ENCODE measurements at regions not wholly inside any gene's neighbourhood (a gene's known extent, or its start where the extent isn't known, plus 50 kb on each side); places are given as distances from the start of the nearest gene placed in this dataset.

- Histone ChIP-seq H3K27me3 (ENCODE audit: insufficient read depth, low read length, poor library complexity, severe bottlenecking) (no peaks in the 10 kb centered on the region), H4K20me1 (ENCODE audit: insufficient read depth, low read length, poor library complexity, severe bottlenecking) (no peaks in the 10 kb centered on the region), H3K9me2 (replicated peaks; ENCODE audit: low read depth, low read length) (no peaks in the 10 kb centered on the region), H3K9ac (ENCODE audit: low read depth, low read length, poor library complexity, severe bottlenecking) (no peak overlapping the region), H2AFZ (ENCODE audit: low read length) (no peak overlapping the region), H3K4me2 (ENCODE audit: low read depth, low read length, poor library complexity, severe bottlenecking) (no peak overlapping the region), H3F3A (ENCODE audit: low read depth) (no peaks in the 10 kb centered on the region), H3K4me3 (ENCODE audit: low read length, poor library complexity, severe bottlenecking) (no peak overlapping the region), H3K79me2 (ENCODE audit: insufficient read depth, low read length) (no peaks in the 10 kb centered on the region), H3K9me3 (ENCODE audit: insufficient read depth, low read depth, low read length) (no peaks in the 10 kb centered on the region), H3K4me1 (ENCODE audit: insufficient read depth, low read length, poor library complexity, severe bottlenecking) (no peaks in the 10 kb centered on the region), H3K36me3 (ENCODE audit: insufficient read depth, low read length) (no peaks in the 10 kb centered on the region)
- TF ChIP-seq, protein P1, sequence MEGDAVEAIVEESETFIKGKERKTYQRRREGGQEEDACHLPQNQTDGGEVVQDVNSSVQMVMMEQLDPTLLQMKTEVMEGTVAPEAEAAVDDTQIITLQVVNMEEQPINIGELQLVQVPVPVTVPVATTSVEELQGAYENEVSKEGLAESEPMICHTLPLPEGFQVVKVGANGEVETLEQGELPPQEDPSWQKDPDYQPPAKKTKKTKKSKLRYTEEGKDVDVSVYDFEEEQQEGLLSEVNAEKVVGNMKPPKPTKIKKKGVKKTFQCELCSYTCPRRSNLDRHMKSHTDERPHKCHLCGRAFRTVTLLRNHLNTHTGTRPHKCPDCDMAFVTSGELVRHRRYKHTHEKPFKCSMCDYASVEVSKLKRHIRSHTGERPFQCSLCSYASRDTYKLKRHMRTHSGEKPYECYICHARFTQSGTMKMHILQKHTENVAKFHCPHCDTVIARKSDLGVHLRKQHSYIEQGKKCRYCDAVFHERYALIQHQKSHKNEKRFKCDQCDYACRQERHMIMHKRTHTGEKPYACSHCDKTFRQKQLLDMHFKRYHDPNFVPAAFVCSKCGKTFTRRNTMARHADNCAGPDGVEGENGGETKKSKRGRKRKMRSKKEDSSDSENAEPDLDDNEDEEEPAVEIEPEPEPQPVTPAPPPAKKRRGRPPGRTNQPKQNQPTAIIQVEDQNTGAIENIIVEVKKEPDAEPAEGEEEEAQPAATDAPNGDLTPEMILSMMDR (conservative IDR thresholded peaks at IDR 0.05; ENCODE audit: low read length), result no peak
- TF ChIP-seq EZH2phosphoT487 (IDR thresholded peaks at IDR 0.05; ENCODE audit: borderline replicate concordance), result no peak
These were observed 597.0 kb downstream of the ETNK1 start for GRCh38 chr12:23221926-23222325.

DNA sequence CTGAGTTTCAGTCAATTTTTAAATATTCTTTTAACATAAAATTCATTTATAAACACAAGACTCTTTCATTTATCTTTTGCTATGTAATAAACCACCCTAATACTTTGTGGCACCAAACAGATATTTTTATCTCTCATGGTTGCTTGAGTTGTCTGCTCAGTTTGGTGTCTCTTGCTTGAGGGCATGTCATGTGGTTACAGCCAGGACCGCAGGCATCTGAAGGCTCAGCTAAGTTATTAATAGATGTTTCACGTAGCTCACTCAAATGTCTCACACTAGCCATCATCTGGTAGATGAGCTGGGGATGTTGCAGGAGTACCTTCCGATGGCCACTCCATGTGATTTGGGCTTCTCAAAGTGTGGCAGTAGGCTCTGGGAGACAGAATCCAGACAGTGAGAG lies 597.8 kb downstream of the ETNK1 start:
- Histone ChIP-seq H3K27me3 (ENCODE audit: insufficient read depth, low read length, poor library complexity, severe bottlenecking) (no peaks in the 10 kb centered on the region), H3K9ac (ENCODE audit: low read depth, low read length, poor library complexity, severe bottlenecking) (no peak overlapping the region), H3F3A (ENCODE audit: low read depth) (no peaks in the 10 kb centered on the region), H2AFZ (ENCODE audit: low read length) (no peak overlapping the region), H3K4me1 (ENCODE audit: insufficient read depth, low read length, poor library complexity, severe bottlenecking) (no peaks in the 10 kb centered on the region), H3K36me3 (ENCODE audit: insufficient read depth, low read length) (no peaks in the 10 kb centered on the region), H3K4me2 (ENCODE audit: low read depth, low read length, poor library complexity, severe bottlenecking) (no peak overlapping the region), H3K79me2 (ENCODE audit: insufficient read depth, low read length) (no peaks in the 10 kb centered on the region), H3K9me3 (ENCODE audit: insufficient read depth, low read depth, low read length) (no peaks in the 10 kb centered on the region), H4K20me1 (ENCODE audit: insufficient read depth, low read length, poor library complexity, severe bottlenecking) (no peaks in the 10 kb centered on the region), H3K4me3 (ENCODE audit: low read length, poor library complexity, severe bottlenecking) (no peak overlapping the region), H3K9me2 (replicated peaks; ENCODE audit: low read depth, low read length) (no peaks in the 10 kb centered on the region)
- TF ChIP-seq EZH2phosphoT487 (IDR thresholded peaks at IDR 0.05; ENCODE audit: borderline replicate concordance), result no peak
- TF ChIP-seq, protein P1 (conservative IDR thresholded peaks at IDR 0.05; ENCODE audit: low read length), result no peak

DNA sequence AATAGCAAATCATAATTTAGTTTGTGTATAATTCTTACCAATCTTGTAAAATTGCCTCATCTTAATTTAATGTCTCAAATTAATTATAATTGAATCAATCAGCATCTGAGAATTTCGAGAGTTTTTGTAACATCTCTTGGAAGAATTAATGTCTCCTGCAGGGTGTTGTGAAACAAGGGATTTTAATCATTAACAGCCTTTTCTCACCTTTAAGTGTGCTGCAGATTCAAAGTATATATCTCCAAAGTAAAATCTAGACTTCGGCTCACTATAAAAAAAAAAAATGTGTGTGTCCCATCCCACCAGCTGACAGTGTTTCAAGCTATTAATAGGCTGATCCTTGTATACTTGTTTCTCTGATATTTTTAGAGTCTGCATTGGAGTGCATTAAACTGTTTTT lies 603.1 kb downstream of the ETNK1 start:
- Histone ChIP-seq H3K9ac (ENCODE audit: low read depth, low read length, poor library complexity, severe bottlenecking) (no peak overlapping the region), H3K27me3 (ENCODE audit: insufficient read depth, low read length, poor library complexity, severe bottlenecking) (no peaks in the 10 kb centered on the region), H3K4me2 (ENCODE audit: low read depth, low read length, poor library complexity, severe bottlenecking) (no peak overlapping the region), H3K9me2 (replicated peaks; ENCODE audit: low read depth, low read length) (no peaks in the 10 kb centered on the region), H4K20me1 (ENCODE audit: insufficient read depth, low read length, poor library complexity, severe bottlenecking) (no peaks in the 10 kb centered on the region), H3K4me3 (ENCODE audit: low read length, poor library complexity, severe bottlenecking) (no peak overlapping the region), H2AFZ (ENCODE audit: low read length) (no peak overlapping the region), H3K36me3 (ENCODE audit: insufficient read depth, low read length) (no peaks in the 10 kb centered on the region), H3K79me2 (ENCODE audit: insufficient read depth, low read length) (no peaks in the 10 kb centered on the region), H3K4me1 (ENCODE audit: insufficient read depth, low read length, poor library complexity, severe bottlenecking) (no peaks in the 10 kb centered on the region), H3K9me3 (ENCODE audit: insufficient read depth, low read depth, low read length) (no peaks in the 10 kb centered on the region), H3F3A (ENCODE audit: low read depth) (no peaks in the 10 kb centered on the region)
- no peak for TF ChIP-seq EZH2phosphoT487 (IDR thresholded peaks at IDR 0.05; ENCODE audit: borderline replicate concordance)
- TF ChIP-seq, protein P1 (conservative IDR thresholded peaks at IDR 0.05; ENCODE audit: low read length), result no peak

Measured in Loucy (cell line).